ENCODE measurements at regions not wholly inside any gene's neighbourhood (a gene's known extent, or its start where the extent isn't known, plus 50 kb on each side); places are given as distances from the start of the nearest gene placed in this dataset.

- TF ChIP-seq CTCF (IDR thresholded peaks at IDR 0.05; ENCODE audit: low read depth, low read length, missing input control) (no peak), TAF1 (conservative IDR thresholded peaks at IDR 0.05) (no peak)
These were observed 204.7 kb upstream of the TNRC6C start for GRCh38 chr17:77753691-77754245.

Measured in liver (tissue), 3 donors.